Activated naive CD4-positive, alpha-beta T cell treated with anti-CD3 and anti-CD28 coated beads, Interleukin-2, amount 50 U/mL, for 24 hours (primary cell): ENCODE measurements at regions not wholly inside any gene's neighbourhood (a gene's known extent, or its start where the extent isn't known, plus 50 kb on each side); places are given as distances from the start of the nearest gene placed in this dataset.
"Not testable (repeated sequence)": the region's sequence is repeated elsewhere in the genome, so short reads cannot be mapped to it uniquely, and the experiment has no call there.

Source experiments
- H3K27ac Mint-ChIP-seq: one replicate; pipeline ENCODE4 v1.8.0; 2021; ENCODE audit warnings: mild to moderate bottlenecking, mixed read lengths
- H3K27me3 Mint-ChIP-seq: one replicate; pipeline ENCODE4 v1.8.0; 2021; ENCODE audit warnings: mixed read lengths
- H3K36me3 Mint-ChIP-seq: one replicate; pipeline ENCODE4 v1.8.0; 2021; ENCODE audit warnings: mixed read lengths
- H3K4me1 Mint-ChIP-seq: one replicate; pipeline ENCODE4 v1.8.0; 2021; ENCODE audit warnings: mixed read lengths
- H3K4me3 Mint-ChIP-seq: one replicate; pipeline ENCODE4 v1.8.0; 2021; ENCODE audit warnings: mild to moderate bottlenecking, mixed read lengths
- H3K9me3 Mint-ChIP-seq: one replicate; pipeline ENCODE4 v1.8.0; 2021; ENCODE audit warnings: mixed read lengths

DNA sequence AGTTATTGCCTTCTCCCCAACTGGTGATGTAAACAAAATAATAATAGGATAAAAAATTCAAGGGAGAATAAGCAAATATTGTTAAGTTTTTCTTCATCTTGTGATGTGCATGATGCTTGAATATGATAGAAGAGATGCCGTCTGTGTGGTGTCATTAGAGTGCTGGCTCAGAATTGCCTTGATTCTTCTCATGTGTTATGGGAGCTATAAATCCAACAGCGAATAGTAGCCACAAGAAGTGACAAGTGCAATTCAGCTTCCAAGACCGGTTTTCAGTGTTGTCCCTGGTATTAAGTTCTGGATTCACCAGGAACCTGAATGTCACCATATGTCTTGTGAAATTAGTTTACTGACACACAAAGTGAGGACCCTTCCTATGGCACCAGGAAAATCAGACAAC lies 547.0 kb downstream of the NSUN3 start:
- H3K9me3 Mint-ChIP-seq: no peaks in the 10 kb centered on the region
- no peaks in the 10 kb centered on the region for H3K27me3 Mint-ChIP-seq
- H3K4me1 Mint-ChIP-seq: no peaks in the 10 kb centered on the region
- no peak overlapping the region for H3K4me3 Mint-ChIP-seq
- H3K36me3 Mint-ChIP-seq: no peaks in the 10 kb centered on the region
- no peak overlapping the region for H3K27ac Mint-ChIP-seq

DNA sequence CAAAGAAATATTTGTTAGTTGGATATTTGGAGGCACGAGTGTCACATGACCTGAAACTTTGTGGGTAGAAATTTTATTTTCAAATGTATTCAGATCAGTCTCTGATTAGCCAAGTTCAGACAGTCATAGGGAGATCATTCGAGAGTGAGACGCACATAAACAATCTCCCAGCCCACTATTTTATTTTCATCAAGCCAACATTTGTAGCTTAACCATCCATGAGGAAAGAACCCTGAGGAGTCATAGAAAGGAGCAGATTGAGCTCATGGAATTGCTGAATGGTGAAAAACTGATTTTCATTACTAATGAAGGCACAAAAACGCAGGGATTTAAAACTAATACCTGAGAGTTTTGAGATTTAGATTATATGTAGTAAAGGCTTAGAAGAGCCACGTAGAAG lies 548.7 kb downstream of the NSUN3 start:
- Mint-ChIP-seq H3K36me3 (no peaks in the 10 kb centered on the region), H3K4me3 (no peak overlapping the region), H3K9me3 (no peaks in the 10 kb centered on the region), H3K27ac (no peak overlapping the region), H3K27me3 (no peaks in the 10 kb centered on the region), H3K4me1 (no peaks in the 10 kb centered on the region)

- no peak overlapping the region for H3K4me3 Mint-ChIP-seq
Measured at GRCh38 chr3:94612631-94613030, 549.8 kb downstream of the NSUN3 start.

GRCh38 chr3:94614192-94614591 lies 551.3 kb downstream of the NSUN3 start:
- Mint-ChIP-seq H3K36me3 (no peaks in the 10 kb centered on the region), H3K27me3 (no peaks in the 10 kb centered on the region), H3K4me3 (no peak overlapping the region), H3K9me3 (no peaks in the 10 kb centered on the region), H3K27ac (no peak overlapping the region), H3K4me1 (no peaks in the 10 kb centered on the region)

More at GRCh38 chr3:94612631-94613030, 549.8 kb downstream of the NSUN3 start:
- no peaks in the 10 kb centered on the region for H3K9me3 Mint-ChIP-seq
- H3K36me3 Mint-ChIP-seq: no peaks in the 10 kb centered on the region
- H3K27ac Mint-ChIP-seq: no peak overlapping the region
- no peaks in the 10 kb centered on the region for H3K27me3 Mint-ChIP-seq
- H3K4me1 Mint-ChIP-seq: no peaks in the 10 kb centered on the region

- no peaks in the 10 kb centered on the region for H3K4me1 Mint-ChIP-seq
- H3K27ac Mint-ChIP-seq: no peak overlapping the region
- H3K36me3 Mint-ChIP-seq: no peaks in the 10 kb centered on the region
- no peaks in the 10 kb centered on the region for H3K9me3 Mint-ChIP-seq
- no peak overlapping the region for H3K4me3 Mint-ChIP-seq
- H3K27me3 Mint-ChIP-seq: no peaks in the 10 kb centered on the region
Measured at GRCh38 chr3:94615275-94616065, 552.6 kb downstream of the NSUN3 start.

DNA sequence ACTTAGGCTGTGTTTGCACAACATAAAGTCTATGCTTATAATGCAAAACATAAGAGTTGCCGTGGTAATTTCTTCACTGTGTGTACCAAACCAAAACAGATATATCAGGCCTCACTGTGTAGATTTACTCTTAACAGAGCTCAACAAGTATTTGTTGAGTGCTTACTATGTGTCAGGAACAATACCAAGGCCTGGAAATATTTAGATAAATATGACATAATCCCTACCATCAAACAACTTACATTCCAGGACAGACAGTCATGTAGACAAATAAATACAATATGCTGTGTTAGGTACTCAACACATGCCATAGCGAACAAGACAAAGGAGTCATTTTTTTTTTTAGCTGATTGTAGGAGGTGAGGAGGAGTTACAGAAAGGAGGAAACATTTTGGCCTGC lies 554.0 kb downstream of the NSUN3 start:
- Mint-ChIP-seq H3K4me1 (no peaks in the 10 kb centered on the region), H3K9me3 (no peaks in the 10 kb centered on the region), H3K4me3 (no peak overlapping the region), H3K27me3 (no peaks in the 10 kb centered on the region), H3K36me3 (no peaks in the 10 kb centered on the region), H3K27ac (no peak overlapping the region)

DNA sequence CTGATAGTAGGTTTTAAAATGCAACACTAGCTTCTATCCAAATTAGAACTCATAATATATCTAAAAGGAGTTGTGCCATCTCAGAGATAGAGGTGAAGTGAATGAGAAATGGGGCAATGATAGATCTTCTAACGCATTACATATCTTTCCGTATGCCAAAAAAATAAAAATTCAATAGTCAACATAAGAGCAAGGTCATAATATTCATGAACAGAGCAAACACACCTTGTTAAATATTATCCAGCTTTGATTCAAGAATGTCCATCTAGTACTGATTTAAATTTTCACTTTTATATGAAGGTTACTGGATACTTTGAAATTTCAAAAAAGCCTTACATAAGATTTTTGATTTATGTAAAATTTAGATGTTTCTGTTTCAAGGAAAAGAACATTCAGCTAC lies 554.5 kb downstream of the NSUN3 start:
- no peaks in the 10 kb centered on the region for H3K4me1 Mint-ChIP-seq
- no peak overlapping the region for H3K4me3 Mint-ChIP-seq
- no peak overlapping the region for H3K27ac Mint-ChIP-seq

DNA sequence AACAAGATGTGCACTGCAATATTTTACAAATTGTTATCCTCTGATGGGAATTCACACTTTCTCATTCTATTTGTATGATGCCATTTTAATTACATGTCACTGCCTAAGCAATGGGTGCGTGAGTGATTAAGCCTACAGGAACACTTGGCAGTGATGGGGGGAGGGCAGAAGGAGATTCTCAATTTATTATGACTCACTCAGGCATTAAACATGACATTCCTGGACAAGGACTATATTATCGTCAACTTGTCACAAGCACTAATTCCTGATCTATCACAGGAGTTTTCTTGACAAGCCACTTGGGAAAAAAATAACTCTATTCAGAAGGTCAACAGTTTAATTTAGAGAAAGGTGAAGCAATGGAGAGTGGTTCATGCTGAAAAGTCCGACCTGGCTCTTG lies 556.8 kb downstream of the NSUN3 start:
- Mint-ChIP-seq H3K4me3 (no peak overlapping the region), H3K27me3 (no peaks in the 10 kb centered on the region), H3K27ac (no peak overlapping the region), H3K4me1 (no peaks in the 10 kb centered on the region), H3K9me3 (no peaks in the 10 kb centered on the region), H3K36me3 (no peaks in the 10 kb centered on the region)

More for the DNA sequence above, 554.5 kb downstream of the NSUN3 start:
- Mint-ChIP-seq H3K27me3 (no peaks in the 10 kb centered on the region), H3K9me3 (no peaks in the 10 kb centered on the region), H3K36me3 (no peaks in the 10 kb centered on the region)

DNA sequence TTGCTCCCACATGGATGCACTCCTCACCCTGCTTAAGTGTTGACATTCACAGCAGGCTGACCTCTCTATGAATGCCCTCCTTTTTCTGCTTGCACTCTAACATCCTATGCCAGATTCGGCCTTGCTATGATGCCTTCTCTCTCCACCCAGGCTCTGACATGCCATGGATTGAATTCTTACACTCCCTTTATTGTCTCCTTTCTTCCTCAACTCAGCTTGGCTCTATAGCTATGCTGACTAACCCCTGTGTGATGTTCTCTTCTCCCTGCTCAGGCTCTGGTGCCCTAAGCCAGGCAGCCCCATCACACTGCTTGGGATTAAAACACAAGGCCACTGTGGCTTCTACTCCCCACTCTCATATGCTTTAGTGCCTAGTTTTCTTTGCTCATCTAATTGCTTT lies 563.7 kb downstream of the NSUN3 start:
- no peak overlapping the region for H3K4me3 Mint-ChIP-seq
- no peaks in the 10 kb centered on the region for H3K4me1 Mint-ChIP-seq
- no peaks in the 10 kb centered on the region for H3K27me3 Mint-ChIP-seq
- H3K9me3 Mint-ChIP-seq: no peaks in the 10 kb centered on the region
- H3K36me3 Mint-ChIP-seq: no peaks in the 10 kb centered on the region
- no peak overlapping the region for H3K27ac Mint-ChIP-seq

DNA sequence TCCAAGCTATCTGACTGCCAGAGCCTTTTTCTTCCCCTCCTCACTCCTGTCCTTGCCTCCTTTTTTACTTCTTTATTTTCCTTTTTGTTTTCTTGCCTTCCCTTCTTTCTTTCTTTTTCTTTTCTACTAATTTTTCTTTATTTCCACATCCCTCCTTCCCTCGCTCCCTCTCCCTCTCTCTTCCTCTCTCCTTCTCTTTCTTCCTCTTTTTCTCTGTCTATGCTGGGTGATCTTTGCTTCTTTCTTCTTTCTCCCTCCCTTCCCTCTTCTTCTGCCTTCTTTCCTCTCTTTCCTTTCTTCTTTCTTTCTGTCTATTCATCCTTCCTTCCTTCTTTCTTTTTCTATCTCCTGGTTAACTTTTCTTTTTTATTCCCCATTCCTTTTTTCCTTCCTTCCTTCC lies 564.8 kb downstream of the NSUN3 start:
- Mint-ChIP-seq H3K36me3 (no peaks in the 10 kb centered on the region), H3K4me1 (no peaks in the 10 kb centered on the region), H3K27ac (no peak overlapping the region), H3K9me3 (no peaks in the 10 kb centered on the region), H3K4me3 (no peak overlapping the region), H3K27me3 (no peaks in the 10 kb centered on the region)

GRCh38 chr3:94643400-94643799 lies 580.5 kb downstream of the NSUN3 start:
- H3K27me3 Mint-ChIP-seq: no peaks in the 10 kb centered on the region
- no peaks in the 10 kb centered on the region for H3K4me1 Mint-ChIP-seq
- no peak overlapping the region for H3K27ac Mint-ChIP-seq
- no peaks in the 10 kb centered on the region for H3K36me3 Mint-ChIP-seq
- H3K4me3 Mint-ChIP-seq: no peak overlapping the region
- peaks cover 4% of the 10 kb centered on the region for H3K9me3 Mint-ChIP-seq

DNA sequence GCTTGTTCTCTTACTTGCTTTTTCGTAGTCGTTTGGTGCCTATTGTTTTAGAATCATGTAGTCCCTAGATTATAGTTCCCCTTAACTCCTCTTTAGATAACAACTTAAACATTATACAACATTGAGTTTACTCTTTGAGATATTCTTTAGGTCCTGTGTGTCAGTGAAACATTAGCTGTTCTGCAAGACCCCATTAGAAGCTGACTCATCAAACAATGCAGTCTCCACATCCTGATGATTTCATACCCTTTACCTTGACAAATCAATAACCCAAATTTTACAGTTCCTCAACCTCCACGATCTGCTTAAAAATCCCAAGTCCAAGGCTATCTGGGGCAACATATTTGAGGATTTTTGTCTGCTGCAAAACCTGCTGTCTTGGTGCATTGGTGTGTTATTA lies 582.9 kb downstream of the NSUN3 start:
- Mint-ChIP-seq H3K9me3 (peaks cover 5% of the 10 kb centered on the region), H3K27ac (no peak overlapping the region), H3K4me3 (no peak overlapping the region), H3K36me3 (no peaks in the 10 kb centered on the region), H3K4me1 (no peaks in the 10 kb centered on the region), H3K27me3 (no peaks in the 10 kb centered on the region)

- no peaks in the 10 kb centered on the region for H3K4me1 Mint-ChIP-seq
- no peaks in the 10 kb centered on the region for H3K27me3 Mint-ChIP-seq
- H3K36me3 Mint-ChIP-seq: no peaks in the 10 kb centered on the region
- no peak overlapping the region for H3K27ac Mint-ChIP-seq
- no peak overlapping the region for H3K4me3 Mint-ChIP-seq
- H3K9me3 Mint-ChIP-seq: peaks cover 5% of the 10 kb centered on the region
Measured at GRCh38 chr3:94647131-94647530, 584.3 kb downstream of the NSUN3 start.

DNA sequence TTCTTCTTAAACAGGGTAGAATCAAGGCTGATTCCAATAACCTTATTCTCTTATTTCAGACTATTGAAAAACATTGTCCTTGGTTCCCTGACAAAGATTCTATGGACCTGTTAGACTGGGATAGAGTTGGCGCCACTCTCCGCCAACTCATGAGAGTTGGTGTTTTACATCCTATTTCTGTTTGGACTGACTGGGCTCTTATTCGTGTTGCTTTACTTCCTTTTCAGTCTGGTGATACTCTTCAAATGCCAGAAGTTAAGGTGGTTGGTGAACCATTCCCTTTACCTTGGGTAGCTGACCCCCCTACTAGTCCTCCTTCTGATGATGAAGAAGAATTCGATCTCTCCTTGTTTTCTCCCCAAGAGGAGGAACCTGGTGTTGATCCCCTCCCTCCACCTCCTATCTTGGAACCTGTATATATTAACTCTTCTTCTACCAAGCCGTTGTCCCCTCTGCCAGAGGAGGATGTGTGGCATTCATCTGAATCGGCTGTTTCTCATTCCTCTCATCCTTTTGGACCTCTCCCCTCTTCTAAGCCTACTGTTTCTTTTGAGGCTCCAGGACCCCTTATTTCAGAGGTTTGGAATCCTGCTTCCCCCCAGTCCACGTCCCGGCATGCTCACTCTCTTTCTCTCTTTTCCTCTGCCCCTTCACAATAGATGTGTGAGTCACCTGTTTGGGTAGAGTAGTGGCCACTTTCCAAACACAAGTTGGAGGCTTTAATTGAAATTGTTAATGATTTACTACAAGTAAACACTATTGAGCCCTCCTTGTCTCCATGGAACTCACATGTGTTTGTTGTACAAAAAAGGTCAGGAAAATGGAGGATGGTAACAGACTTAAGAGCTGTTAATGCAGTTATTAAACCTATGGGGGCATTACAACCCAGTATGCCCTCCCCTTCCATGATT lies 585.7 kb downstream of the NSUN3 start:
- not testable (repeated sequence) for H3K4me3 Mint-ChIP-seq, H3K9me3 Mint-ChIP-seq

DNA sequence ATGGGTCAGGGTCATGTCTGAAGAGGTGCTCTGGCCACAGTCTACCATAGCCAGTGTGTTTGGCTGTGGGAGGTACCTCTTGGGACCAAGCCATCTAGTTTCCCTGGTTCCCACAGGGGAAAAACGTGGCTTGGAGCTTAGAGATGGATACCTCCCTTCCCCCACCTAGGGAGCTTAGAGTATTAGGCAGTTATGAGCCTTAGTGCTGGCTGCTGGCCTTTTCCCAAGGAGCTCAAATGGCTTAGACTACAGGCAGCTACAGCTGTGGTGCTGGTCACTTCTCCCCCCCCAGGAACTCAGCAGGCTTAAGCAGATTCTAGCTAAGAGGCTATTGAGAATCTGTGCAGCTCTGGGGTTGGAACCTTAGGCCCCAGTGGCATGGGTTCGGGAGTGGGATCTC lies 591.2 kb downstream of the NSUN3 start:
- Mint-ChIP-seq H3K27me3 (no peaks in the 10 kb centered on the region), H3K9me3 (peaks cover 2% of the 10 kb centered on the region), H3K27ac (no peak overlapping the region), H3K36me3 (no peaks in the 10 kb centered on the region), H3K4me3 (no peak overlapping the region), H3K4me1 (no peaks in the 10 kb centered on the region)

More for the DNA sequence above, 585.7 kb downstream of the NSUN3 start:
- H3K36me3 Mint-ChIP-seq, H3K4me1 Mint-ChIP-seq, H3K27ac Mint-ChIP-seq, H3K27me3 Mint-ChIP-seq: not testable (repeated sequence)

DNA sequence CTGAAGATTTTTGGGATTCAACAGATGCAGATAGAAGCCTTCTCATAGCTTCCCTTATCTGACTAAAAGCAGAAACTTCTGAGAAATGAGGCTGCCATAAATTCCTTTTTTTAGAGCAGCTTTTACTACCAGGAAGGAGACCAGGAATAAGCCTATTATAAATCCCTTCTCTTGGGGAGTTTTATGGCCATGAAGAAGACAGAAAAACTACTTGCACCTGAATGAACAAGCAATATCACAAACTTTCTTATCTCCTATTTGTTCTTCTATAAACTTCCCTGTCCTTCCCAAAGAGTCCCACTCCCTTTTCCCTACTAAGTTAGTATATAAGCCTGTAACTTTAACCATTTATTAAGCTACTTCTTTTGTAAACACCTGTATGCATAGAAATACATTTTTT lies 603.1 kb downstream of the NSUN3 start:
- H3K27ac Mint-ChIP-seq: no peak overlapping the region
- no peak overlapping the region for H3K4me3 Mint-ChIP-seq
- H3K9me3 Mint-ChIP-seq: peaks cover 3% of the 10 kb centered on the region
- H3K36me3 Mint-ChIP-seq: no peaks in the 10 kb centered on the region
- no peaks in the 10 kb centered on the region for H3K27me3 Mint-ChIP-seq
- no peaks in the 10 kb centered on the region for H3K4me1 Mint-ChIP-seq
